Endothelial cell of umbilical vein (primary cell): ENCODE measurements at regions not wholly inside any gene's neighbourhood (a gene's known extent, or its start where the extent isn't known, plus 50 kb on each side); places are given as distances from the start of the nearest gene placed in this dataset.

ENCODE experiments used
- CTCF ChIP-seq, 2 donors: IDR thresholded peaks; 1 replicate in 1 of 2; 2 replicates in 1 of 2; pipeline ENCODE4 v1.5.1; 2011; ENCODE audit warnings: low read length in 2 of 2, mild to moderate bottlenecking in 2 of 2, moderate library complexity in 2 of 2, control low read depth in 1 of 2, inconsistent platforms in 1 of 2, low read depth in 1 of 2; ENCODE audit not compliant: insufficient read depth in 1 of 2; ENCODE audit errors: extremely low read depth in 1 of 2
- EZH2 ChIP-seq: IDR thresholded peaks from 2 replicates; pipeline ENCODE4 v1.6.1; 2012; ENCODE audit warnings: borderline replicate concordance, low read depth, mild to moderate bottlenecking, moderate library complexity, low read length, inconsistent platforms; ENCODE audit not compliant: severe bottlenecking
- FOS ChIP-seq: IDR thresholded peaks from 2 replicates; pipeline ENCODE4 v1.6.1; 2011; ENCODE audit warnings: mild to moderate bottlenecking, low read length, moderate library complexity, borderline replicate concordance; ENCODE audit not compliant: insufficient read depth
- GATA2 ChIP-seq: IDR thresholded peaks from 2 replicates; pipeline ENCODE4 v1.7.0; 2011; ENCODE audit warnings: low read depth, mild to moderate bottlenecking, moderate library complexity, mixed read lengths, low read length; ENCODE audit not compliant: insufficient read length, insufficient read depth
- JUN ChIP-seq: IDR thresholded peaks from 2 replicates; pipeline ENCODE4 v1.6.1; 2011; ENCODE audit warnings: borderline replicate concordance, low read depth; ENCODE audit not compliant: insufficient read length, insufficient read depth
- MAX ChIP-seq: IDR thresholded peaks from 2 replicates; pipeline ENCODE4 v1.6.1; 2011; ENCODE audit not compliant: insufficient read depth, insufficient read length
- POLR2A ChIP-seq: IDR thresholded peaks from 2 replicates; pipeline ENCODE4 v1.6.1; 2012; ENCODE audit warnings: low read depth, mild to moderate bottlenecking, control low read depth, low read length
- POLR2AphosphoS5 ChIP-seq: IDR thresholded peaks from 2 replicates; pipeline ENCODE4 v1.6.1; 2012; ENCODE audit warnings: low read depth, mild to moderate bottlenecking, control low read depth, low read length, moderate library complexity; ENCODE audit not compliant: insufficient read depth

GRCh38 chr9:7315116-7315515 lies 484.5 kb downstream of the DMAC1 start:
- TF ChIP-seq JUN, result no peak
- TF ChIP-seq CTCF (IDR thresholded peaks at IDR 0.05; ENCODE audit: extremely low read depth in 1 of 2, insufficient read depth in 1 of 2, low read depth in 1 of 2, low read length in 2 of 2), result no peak
- TF ChIP-seq MAX, result no peak
- no peak for TF ChIP-seq POLR2A
- no peak for TF ChIP-seq POLR2AphosphoS5
- TF ChIP-seq FOS, result no peak
- TF ChIP-seq GATA2, result no peak
- no peak for TF ChIP-seq EZH2
